Neural cell (in vitro differentiated cells): ENCODE measurements at regions not wholly inside any gene's neighbourhood (a gene's known extent, or its start where the extent isn't known, plus 50 kb on each side); places are given as distances from the start of the nearest gene placed in this dataset.

Experiments
- CTCF ChIP-seq: fragments of 450-650 bp; IDR thresholded peaks from 2 replicates; pipeline ENCODE4 v1.5.1; 2014; ENCODE audit warnings: antibody characterized with exemption, mild to moderate bottlenecking, moderate library complexity; ENCODE audit not compliant: poor library complexity, severe bottlenecking
- EZH2 ChIP-seq: fragments of 200-600, 300-800 bp; shearing (Covaris generic), sonication (generic); IDR thresholded peaks from 2 replicates; pipeline ENCODE4 v1.6.1; 2014; ENCODE audit warnings: antibody characterized with exemption, low read length, borderline replicate concordance, mild to moderate bottlenecking; ENCODE audit not compliant: insufficient read depth, poor library complexity, severe bottlenecking

GRCh38 chr14:95379634-95380033 is 59.9 kb upstream of the CLMN start:
- TF ChIP-seq CTCF (no peak), EZH2 (no peak)
